ENCODE measurements at regions not wholly inside any gene's neighbourhood (a gene's known extent, or its start where the extent isn't known, plus 50 kb on each side); places are given as distances from the start of the nearest gene placed in this dataset.

DNA sequence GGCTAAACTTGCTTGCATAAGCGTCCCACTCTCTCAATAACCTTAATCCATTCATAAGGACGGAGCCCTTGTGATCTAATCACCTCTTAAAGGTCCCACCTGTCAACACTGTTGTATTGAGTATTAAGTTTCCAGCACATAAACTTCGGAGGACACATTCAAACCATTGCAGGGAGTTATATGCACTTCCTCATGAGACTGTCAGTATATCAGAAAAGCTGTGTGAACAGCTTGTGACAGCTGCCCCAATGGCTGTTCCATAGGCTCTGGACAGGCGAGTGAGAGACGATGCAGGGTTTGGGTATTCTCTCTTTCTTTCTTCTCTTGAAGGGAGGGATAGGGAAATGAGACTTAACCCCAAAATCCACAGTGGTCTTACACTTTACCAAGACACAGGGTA, 64.2 kb upstream of the RPL34 start:
- intact Hi-C loops (cut with micrococcal nuclease; ENCODE audit: unreplicated experiment): no loop called here
- no peaks in the 10 kb centered on the region for H3K36me3 ChIP-seq (ENCODE audit: control insufficient read depth, insufficient read depth, low read length)
- no TSS peak for BruUV-seq (replicated peaks)
- H3K4me1 Mint-ChIP-seq (ENCODE audit: low read depth, unreplicated experiment): no peaks in the 10 kb centered on the region
- ChIA-PET POLR2A (no interaction called here), CTCF (no interaction called here)
- no peak for DNase-seq
- no peak overlapping the region for H3K27ac Mint-ChIP-seq (ENCODE audit: unreplicated experiment)
- no peak overlapping the region for H3K4me3 Mint-ChIP-seq (ENCODE audit: unreplicated experiment)
- no peak overlapping the region for H3K4me3 ChIP-seq (ENCODE audit: low read depth, low read length)
- no peaks in the 10 kb centered on the region for H3K36me3 Mint-ChIP-seq (ENCODE audit: insufficient read depth, unreplicated experiment)
- TF ChIP-seq CTCF (IDR thresholded peaks at IDR 0.05; ENCODE audit: insufficient read depth in 1 of 2, low read depth in 1 of 2, low read length in 1 of 2, severe bottlenecking in 1 of 2, unreplicated experiment in 1 of 2): no peak
- no peaks in the 10 kb centered on the region for H3K9me3 Mint-ChIP-seq (ENCODE audit: unreplicated experiment)
- no peaks in the 10 kb centered on the region for H3K9me3 ChIP-seq
- H3K27me3 Mint-ChIP-seq (ENCODE audit: insufficient read depth, unreplicated experiment): peaks cover 3% of the 10 kb centered on the region
- no peaks in the 10 kb centered on the region for H3K27me3 ChIP-seq (replicated peaks; ENCODE audit: control insufficient read depth, insufficient read depth, low read length)
- H3K4me1 ChIP-seq: no peaks in the 10 kb centered on the region

DNA sequence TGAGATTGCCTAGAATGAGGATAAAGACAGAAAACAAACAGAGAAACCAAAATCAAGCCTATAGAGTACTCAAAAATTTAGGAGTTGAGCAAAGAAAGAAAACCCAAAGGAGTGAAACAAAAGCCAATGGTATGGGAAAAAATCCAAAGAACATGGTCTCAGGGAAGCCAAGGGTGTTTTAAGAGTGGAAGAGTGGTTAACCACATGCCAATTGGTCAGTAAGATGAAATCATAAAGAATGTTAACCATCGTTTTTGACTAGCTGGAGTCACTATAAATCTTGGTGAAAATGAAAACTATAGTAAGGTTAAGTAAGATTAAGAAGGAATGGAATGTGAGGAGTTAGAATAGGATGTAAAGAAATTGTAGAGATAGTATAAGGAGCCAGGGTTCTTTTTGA, 64.7 kb upstream of the RPL34 start:
- no peak overlapping the region for H3K27ac Mint-ChIP-seq (ENCODE audit: unreplicated experiment)
- no peaks in the 10 kb centered on the region for H3K36me3 Mint-ChIP-seq (ENCODE audit: insufficient read depth, unreplicated experiment)
- H3K4me3 Mint-ChIP-seq (ENCODE audit: unreplicated experiment): no peak overlapping the region
- DNase-seq: no peak
- intact Hi-C loops (cut with micrococcal nuclease; ENCODE audit: unreplicated experiment): no loop called here
- ChIA-PET POLR2A (no interaction called here), CTCF (no interaction called here)
- Histone ChIP-seq H3K27me3 (replicated peaks; ENCODE audit: control insufficient read depth, insufficient read depth, low read length) (no peaks in the 10 kb centered on the region), H3K9me3 (no peaks in the 10 kb centered on the region), H3K36me3 (ENCODE audit: control insufficient read depth, insufficient read depth, low read length) (no peaks in the 10 kb centered on the region), H3K4me3 (ENCODE audit: low read depth, low read length) (no peak overlapping the region), H3K4me1 (no peaks in the 10 kb centered on the region)
- no peaks in the 10 kb centered on the region for H3K4me1 Mint-ChIP-seq (ENCODE audit: low read depth, unreplicated experiment)
- no peaks in the 10 kb centered on the region for H3K9me3 Mint-ChIP-seq (ENCODE audit: unreplicated experiment)
- no TSS peak for BruUV-seq (replicated peaks)
- H3K27me3 Mint-ChIP-seq (ENCODE audit: insufficient read depth, unreplicated experiment): peaks cover 3% of the 10 kb centered on the region
- TF ChIP-seq CTCF (IDR thresholded peaks at IDR 0.05; ENCODE audit: insufficient read depth in 1 of 2, low read depth in 1 of 2, low read length in 1 of 2, severe bottlenecking in 1 of 2, unreplicated experiment in 1 of 2): no peak

GRCh38 chr4:108547682-108548081, 72.7 kb upstream of the RPL34 start:
- H3K4me1 Mint-ChIP-seq (ENCODE audit: low read depth, unreplicated experiment): no peaks in the 10 kb centered on the region
- no peaks in the 10 kb centered on the region for H3K36me3 Mint-ChIP-seq (ENCODE audit: insufficient read depth, unreplicated experiment)
- Histone ChIP-seq H3K4me3 (ENCODE audit: low read depth, low read length) (no peak overlapping the region), H3K36me3 (ENCODE audit: control insufficient read depth, insufficient read depth, low read length) (no peaks in the 10 kb centered on the region), H3K9me3 (peaks cover 10% of the 10 kb centered on the region; the same call in 1 of the 2 replicates), H3K27me3 (replicated peaks; ENCODE audit: control insufficient read depth, insufficient read depth, low read length) (no peaks in the 10 kb centered on the region), H3K4me1 (no peaks in the 10 kb centered on the region)
- no peak overlapping the region for H3K4me3 Mint-ChIP-seq (ENCODE audit: unreplicated experiment)
- BruUV-seq (replicated peaks): no TSS peak
- intact Hi-C loops (cut with micrococcal nuclease; ENCODE audit: unreplicated experiment): no loop called here
- DNase-seq: no peak
- TF ChIP-seq CTCF (IDR thresholded peaks at IDR 0.05; ENCODE audit: insufficient read depth in 1 of 2, low read depth in 1 of 2, low read length in 1 of 2, severe bottlenecking in 1 of 2, unreplicated experiment in 1 of 2): no peak
- no peak overlapping the region for H3K27ac Mint-ChIP-seq (ENCODE audit: unreplicated experiment)
- ChIA-PET POLR2A (no interaction called here), CTCF (no interaction called here)
- peaks cover 21% of the 10 kb centered on the region for H3K9me3 Mint-ChIP-seq (ENCODE audit: unreplicated experiment)
- H3K27me3 Mint-ChIP-seq (ENCODE audit: insufficient read depth, unreplicated experiment): no peaks in the 10 kb centered on the region

All from Caco-2 (cell line).